Hepatocyte (in vitro differentiated cells): ENCODE measurements at regions not wholly inside any gene's neighbourhood (a gene's known extent, or its start where the extent isn't known, plus 50 kb on each side); places are given as distances from the start of the nearest gene placed in this dataset.

ENCODE experiments used
- CTCF ChIP-seq: fragments of 200-600 bp; sonication (generic); IDR thresholded peaks from 2 replicates; pipeline ENCODE4 v1.5.1; 2016; ENCODE audit warnings: antibody characterized with exemption, mild to moderate bottlenecking; ENCODE audit not compliant: poor library complexity
- EZH2 ChIP-seq: fragments of 200-600 bp; sonication (generic); IDR thresholded peaks from 2 replicates; pipeline ENCODE4 v1.6.1; 2016; ENCODE audit warnings: antibody characterized with exemption, mild to moderate bottlenecking, borderline replicate concordance
- EZH2phosphoT487 ChIP-seq: fragments of 200-600 bp; sonication (generic); IDR thresholded peaks from one replicate; pipeline ENCODE4 v1.6.1; 2018; ENCODE audit warnings: antibody characterized with exemption, mild to moderate bottlenecking, low read depth, moderate library complexity; ENCODE audit not compliant: unreplicated experiment, severe bottlenecking

- TF ChIP-seq CTCF (no peak), EZH2 (no peak), EZH2phosphoT487 (no peak)
Measured at GRCh38 chr5:124902097-124902821, 155.8 kb upstream of the ZNF608 start.
